AG04449 (cell line): ENCODE measurements at regions not wholly inside any gene's neighbourhood (a gene's known extent, or its start where the extent isn't known, plus 50 kb on each side); places are given as distances from the start of the nearest gene placed in this dataset.

Experiments used
- CTCF ChIA-PET: fragments of 350-600 bp; formaldehyde crosslinking; extraction: SDS; loops from one replicate; lab custom pipeline; 2021; ENCODE audit warnings: antibody characterized with exemption; lab: Yijun Ruan, JAX
- POLR2A ChIA-PET: fragments of 400-600, 350-600 bp; formaldehyde crosslinking; extraction: SDS; loops from one replicate; lab custom pipeline; 2020; ENCODE audit warnings: antibody characterized with exemption, inconsistent platforms; lab: Yijun Ruan, JAX
- DNase-seq: peaks from one replicate; pipeline ENCODE4 v3.0.0-alpha.2; 2010; ENCODE audit warnings: low read depth, low spot score
- H3K4me3 ChIP-seq: 2 replicates; pipeline ENCODE4 v1.5.1; 2011; ENCODE audit warnings: low read depth, mild to moderate bottlenecking, control low read depth, low read length
- CTCF ChIP-seq: IDR thresholded peaks from one replicate; pipeline ENCODE4 v1.5.1; 2011; ENCODE audit warnings: mild to moderate bottlenecking, moderate library complexity, low read length, control low read depth, inconsistent platforms; ENCODE audit not compliant: insufficient read depth; ENCODE audit errors: missing control alignments

DNA sequence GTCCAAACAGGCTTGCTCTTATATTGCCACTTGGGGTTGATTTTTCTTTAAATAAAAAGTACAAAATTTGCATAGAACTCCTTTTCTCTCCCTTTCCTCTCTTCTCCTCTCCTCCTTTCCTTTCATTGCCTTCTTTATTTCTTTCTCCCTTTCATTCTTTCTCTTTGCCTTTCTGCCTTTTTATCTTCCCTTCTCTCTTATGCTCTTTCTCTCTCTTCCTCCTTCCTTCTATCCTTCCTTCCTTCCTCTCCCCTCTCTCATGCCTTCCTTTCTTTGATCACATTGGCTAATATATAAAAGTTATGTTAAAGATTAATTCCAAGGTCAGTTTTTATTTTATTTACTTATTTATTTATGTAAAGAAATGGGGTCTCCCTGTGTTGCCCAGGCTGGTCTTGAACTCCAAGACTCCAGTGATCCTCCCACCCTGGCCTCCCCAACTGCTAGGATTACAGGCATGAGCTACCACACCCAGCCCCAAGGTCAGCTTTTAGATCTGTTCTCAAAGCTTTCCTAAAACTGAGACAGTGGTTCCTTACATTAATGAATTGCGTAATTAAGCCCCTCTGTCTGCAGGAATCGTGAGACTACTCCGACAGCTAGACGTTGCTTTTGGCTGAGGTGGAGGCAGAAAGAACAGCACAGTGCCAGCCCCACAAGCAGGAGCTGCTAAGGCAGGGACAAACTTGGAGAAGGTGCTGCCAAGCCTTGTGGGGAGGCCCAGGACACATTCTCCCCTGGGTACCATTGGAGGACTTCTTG, 361.9 kb downstream of the SIPA1L2 start:
- no peak for DNase-seq
- ChIA-PET POLR2A (no interaction called here), CTCF (no interaction called here)
- no peak for TF ChIP-seq CTCF
- no peak overlapping the region for H3K4me3 ChIP-seq

DNA sequence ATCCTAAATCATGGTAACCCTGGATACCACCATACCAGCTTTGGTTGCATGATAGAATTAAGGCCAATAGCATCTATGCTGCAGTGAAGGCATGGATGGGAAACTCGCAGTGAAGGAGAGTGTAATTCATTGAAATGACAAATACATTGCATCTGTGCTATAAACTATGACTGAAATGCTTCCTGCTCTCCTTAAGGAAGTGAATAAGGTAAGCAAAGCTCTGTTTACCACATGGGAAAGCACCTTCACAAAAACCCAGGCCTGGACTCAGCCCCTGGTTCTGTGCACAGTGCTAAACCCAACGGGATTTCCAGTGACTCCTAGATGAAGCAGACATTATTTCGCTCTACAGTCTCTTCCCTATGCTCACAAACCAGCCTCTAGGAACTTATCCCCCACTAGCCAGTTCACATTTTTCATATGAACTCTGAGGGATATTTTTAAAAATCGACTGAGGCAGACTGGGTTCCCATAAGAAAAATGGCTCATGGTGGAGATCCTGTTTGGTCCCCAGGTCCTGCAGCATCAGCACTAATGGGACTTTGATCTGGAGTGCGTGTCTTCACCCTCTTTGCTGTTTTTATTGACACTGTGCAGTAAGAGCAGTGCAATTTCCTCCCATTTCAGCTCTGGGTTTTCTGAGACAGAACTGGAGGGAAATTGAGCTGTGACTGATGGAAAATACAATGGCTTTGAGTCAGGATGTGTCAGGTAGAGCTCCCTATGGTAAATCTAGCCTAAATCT, 362.7 kb downstream of the SIPA1L2 start:
- no peak overlapping the region for H3K4me3 ChIP-seq
- TF ChIP-seq CTCF = no peak
- ChIA-PET CTCF (no interaction called here), POLR2A (no interaction called here)
- DNase-seq = no peak

- DNase-seq = no peak
- no peak overlapping the region for H3K4me3 ChIP-seq
- ChIA-PET POLR2A (no interaction called here), CTCF (no interaction called here)
- TF ChIP-seq CTCF = no peak
Measured at GRCh38 chr1:232263452-232263851, 366.5 kb downstream of the SIPA1L2 start.

DNA sequence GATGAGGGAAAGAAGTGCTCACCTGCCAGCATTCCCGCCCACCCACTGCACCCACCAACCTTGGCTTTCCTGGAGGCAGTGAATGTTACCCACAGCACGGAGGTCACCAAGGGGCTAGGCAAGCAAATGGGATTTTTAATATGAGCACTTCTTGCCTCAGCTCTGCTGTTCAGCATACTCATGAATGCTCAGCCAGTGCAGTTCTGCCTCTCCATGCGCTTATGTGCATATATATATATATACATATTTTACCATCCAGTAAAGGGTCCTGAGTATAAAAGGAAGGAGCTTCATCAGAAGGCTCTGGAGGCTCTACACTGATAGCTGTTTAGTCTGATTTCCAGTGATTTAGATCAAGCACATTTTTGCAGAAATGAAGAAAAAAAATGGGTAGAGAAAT, 366.9 kb downstream of the SIPA1L2 start:
- ChIA-PET CTCF (no interaction called here), POLR2A (no interaction called here)
- TF ChIP-seq CTCF = no peak
- H3K4me3 ChIP-seq = no peak overlapping the region
- DNase-seq = no peak

- DNase-seq = no peak
- TF ChIP-seq CTCF = no peak
- CTCF ChIA-PET = no interaction called here
- no peak overlapping the region for H3K4me3 ChIP-seq
- POLR2A ChIA-PET = no interaction called here
Measured at GRCh38 chr1:232260861-232261260, 369.1 kb downstream of the SIPA1L2 start.

DNA sequence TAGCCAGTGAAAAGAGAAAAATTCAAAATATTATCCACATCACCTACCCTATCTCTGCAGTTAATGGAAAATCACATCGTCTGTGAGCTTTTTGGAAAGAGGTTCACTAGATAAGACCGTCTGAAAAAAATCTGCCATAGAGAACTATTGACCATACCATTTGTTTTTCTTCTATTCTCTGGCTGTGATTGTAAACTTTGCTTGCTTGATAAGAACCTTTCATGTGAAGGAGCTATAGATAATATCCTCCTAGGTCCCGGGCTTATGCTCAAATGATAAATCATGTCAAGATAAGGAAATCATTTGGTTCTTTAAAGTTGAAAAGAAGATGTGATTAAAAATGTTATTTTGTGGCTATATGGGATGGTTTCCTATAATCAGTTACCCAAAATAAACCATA, 369.9 kb downstream of the SIPA1L2 start:
- no peak overlapping the region for H3K4me3 ChIP-seq
- DNase-seq = no peak
- ChIA-PET POLR2A (no interaction called here), CTCF (no interaction called here)
- no peak for TF ChIP-seq CTCF
